ENCODE measurements at regions not wholly inside any gene's neighbourhood (a gene's known extent, or its start where the extent isn't known, plus 50 kb on each side); places are given as distances from the start of the nearest gene placed in this dataset.
A peak's percentile ranks its signal among the peaks of the same experiment; 100 is the strongest.

- TF ChIP-seq, protein P1, sequence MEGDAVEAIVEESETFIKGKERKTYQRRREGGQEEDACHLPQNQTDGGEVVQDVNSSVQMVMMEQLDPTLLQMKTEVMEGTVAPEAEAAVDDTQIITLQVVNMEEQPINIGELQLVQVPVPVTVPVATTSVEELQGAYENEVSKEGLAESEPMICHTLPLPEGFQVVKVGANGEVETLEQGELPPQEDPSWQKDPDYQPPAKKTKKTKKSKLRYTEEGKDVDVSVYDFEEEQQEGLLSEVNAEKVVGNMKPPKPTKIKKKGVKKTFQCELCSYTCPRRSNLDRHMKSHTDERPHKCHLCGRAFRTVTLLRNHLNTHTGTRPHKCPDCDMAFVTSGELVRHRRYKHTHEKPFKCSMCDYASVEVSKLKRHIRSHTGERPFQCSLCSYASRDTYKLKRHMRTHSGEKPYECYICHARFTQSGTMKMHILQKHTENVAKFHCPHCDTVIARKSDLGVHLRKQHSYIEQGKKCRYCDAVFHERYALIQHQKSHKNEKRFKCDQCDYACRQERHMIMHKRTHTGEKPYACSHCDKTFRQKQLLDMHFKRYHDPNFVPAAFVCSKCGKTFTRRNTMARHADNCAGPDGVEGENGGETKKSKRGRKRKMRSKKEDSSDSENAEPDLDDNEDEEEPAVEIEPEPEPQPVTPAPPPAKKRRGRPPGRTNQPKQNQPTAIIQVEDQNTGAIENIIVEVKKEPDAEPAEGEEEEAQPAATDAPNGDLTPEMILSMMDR (IDR thresholded peaks at IDR 0.05; ENCODE audit: low read depth, low read length) = peak; percentile 82
- H3K4me3 ChIP-seq = no peak overlapping the region
- no peaks in the 10 kb centered on the region for H3K27me3 ChIP-seq
- peaks cover 19% of the 10 kb centered on the region for H3K4me1 ChIP-seq (ENCODE audit: low read depth)
- no peak overlapping the region for H3K27ac ChIP-seq
- DNase-seq (ENCODE audit: low read depth in 1 of 2, low spot score in 1 of 2) = peak; percentile 62 to 72
- H3K9me3 ChIP-seq (ENCODE audit: low read depth) = no peaks in the 10 kb centered on the region
- no peaks in the 10 kb centered on the region for H3K36me3 ChIP-seq
These were observed 80.7 kb upstream of the MEX3C start for GRCh38 chr18:51278045-51278649.

DNA sequence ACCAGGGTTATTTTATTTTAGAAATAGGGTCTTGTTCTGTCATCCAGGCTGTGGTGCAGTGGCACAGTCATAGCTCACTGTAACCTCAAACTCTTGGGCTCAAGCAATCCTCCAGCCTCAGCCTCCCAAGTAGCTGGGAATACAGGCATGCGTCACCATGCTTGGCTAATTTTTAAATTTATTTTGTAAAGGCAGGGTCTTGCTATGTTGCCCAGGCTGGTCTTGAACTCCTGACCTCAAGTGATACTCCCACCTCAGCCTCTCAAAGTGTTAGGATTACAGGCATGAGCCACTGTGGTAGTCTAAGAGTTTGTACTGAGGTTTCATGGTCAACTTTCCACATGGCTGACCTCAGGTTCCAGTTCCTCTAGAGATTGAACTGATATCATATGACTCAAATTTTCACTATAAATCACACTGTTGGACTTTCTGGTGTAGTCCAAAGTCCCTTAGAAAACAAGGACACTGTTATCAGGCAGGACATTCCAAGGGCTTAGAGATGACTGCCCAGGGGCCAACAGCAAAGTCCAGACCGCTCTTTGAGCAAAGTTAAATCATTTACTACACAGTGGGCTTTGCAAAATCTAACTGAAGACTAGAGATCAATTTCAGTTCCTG lies 82.0 kb upstream of the MEX3C start:
- TF ChIP-seq, protein P1 (IDR thresholded peaks at IDR 0.05; ENCODE audit: low read depth, low read length) = no peak
- no peak for DNase-seq (ENCODE audit: low read depth in 1 of 2, low spot score in 1 of 2)
- no peaks in the 10 kb centered on the region for H3K9me3 ChIP-seq (ENCODE audit: low read depth)
- no peaks in the 10 kb centered on the region for H3K27me3 ChIP-seq
- H3K27ac ChIP-seq = no peak overlapping the region
- peaks cover 11% of the 10 kb centered on the region for H3K4me1 ChIP-seq (ENCODE audit: low read depth)
- no peaks in the 10 kb centered on the region for H3K36me3 ChIP-seq
- no peak overlapping the region for H3K4me3 ChIP-seq

DNA sequence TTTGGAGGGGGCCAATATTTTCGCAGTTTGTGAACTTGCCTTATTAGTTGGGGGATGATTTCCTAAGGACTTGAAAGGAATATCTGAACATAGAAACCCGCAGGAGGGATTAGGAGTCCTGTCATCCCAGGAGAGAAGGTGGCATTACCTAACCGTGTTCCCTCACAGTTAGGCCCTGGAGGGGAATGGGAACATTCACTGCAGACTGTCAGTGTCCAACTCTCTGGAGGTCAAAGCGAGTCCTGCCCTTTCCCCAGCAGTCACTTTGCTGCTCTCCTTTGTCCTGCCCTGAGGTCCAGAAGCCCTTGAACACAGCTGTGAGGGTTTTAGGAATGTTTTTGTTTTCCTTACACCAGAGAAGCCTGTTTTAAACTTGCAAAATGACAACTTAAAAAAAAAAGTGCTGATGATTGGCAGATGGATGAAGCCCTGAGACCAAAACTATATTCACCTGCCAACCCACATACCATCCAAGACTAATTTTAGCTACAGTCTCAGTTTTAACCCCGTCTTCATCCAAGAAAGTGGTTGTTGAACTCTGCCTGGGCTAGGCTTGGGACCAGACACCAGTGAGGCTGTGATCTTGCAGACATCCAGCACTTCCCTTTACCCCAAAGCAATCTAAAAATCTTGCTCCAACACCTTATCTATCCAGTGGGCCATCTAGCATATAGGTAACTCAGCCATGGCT lies 90.5 kb upstream of the MEX3C start:
- no peak overlapping the region for H3K4me3 ChIP-seq
- peak in 1 of 2 donors; percentile 7 for DNase-seq (ENCODE audit: low read depth in 1 of 2, low spot score in 1 of 2)
- no peaks in the 10 kb centered on the region for H3K27me3 ChIP-seq
- TF ChIP-seq, protein P1 (IDR thresholded peaks at IDR 0.05; ENCODE audit: low read depth, low read length) = no peak
- no peaks in the 10 kb centered on the region for H3K9me3 ChIP-seq (ENCODE audit: low read depth)
- peaks cover 9% of the 10 kb centered on the region for H3K4me1 ChIP-seq (ENCODE audit: low read depth)
- no peaks in the 10 kb centered on the region for H3K36me3 ChIP-seq
- H3K27ac ChIP-seq = no peak overlapping the region

- H3K36me3 ChIP-seq = no peaks in the 10 kb centered on the region
- peaks cover 9% of the 10 kb centered on the region for H3K4me1 ChIP-seq (ENCODE audit: low read depth)
- peak in 1 of 2 donors; percentile 51 for DNase-seq (ENCODE audit: low read depth in 1 of 2, low spot score in 1 of 2)
- TF ChIP-seq, protein P1 (IDR thresholded peaks at IDR 0.05; ENCODE audit: low read depth, low read length) = no peak
- no peaks in the 10 kb centered on the region for H3K9me3 ChIP-seq (ENCODE audit: low read depth)
- no peaks in the 10 kb centered on the region for H3K27me3 ChIP-seq
- H3K27ac ChIP-seq = no peak overlapping the region
- no peak overlapping the region for H3K4me3 ChIP-seq
These were observed 91.1 kb upstream of the MEX3C start for GRCh38 chr18:51288582-51288981.

GRCh38 chr18:51290860-51291259 lies 93.4 kb upstream of the MEX3C start:
- Histone ChIP-seq H3K4me1 (ENCODE audit: low read depth) (peaks cover 9% of the 10 kb centered on the region), H3K9me3 (ENCODE audit: low read depth) (no peaks in the 10 kb centered on the region), H3K4me3 (no peak overlapping the region), H3K27me3 (no peaks in the 10 kb centered on the region), H3K36me3 (no peaks in the 10 kb centered on the region), H3K27ac (no peak overlapping the region)
- peak in 1 of 2 donors; percentile 39 for DNase-seq (ENCODE audit: low read depth in 1 of 2, low spot score in 1 of 2)
- TF ChIP-seq, protein P1 (IDR thresholded peaks at IDR 0.05; ENCODE audit: low read depth, low read length) = no peak
